ENCODE measurements at regions not wholly inside any gene's neighbourhood (a gene's known extent, or its start where the extent isn't known, plus 50 kb on each side); places are given as distances from the start of the nearest gene placed in this dataset.
A peak's percentile ranks its signal among the peaks of the same experiment; 100 is the strongest.
"Not testable (repeated sequence)": the region's sequence is repeated elsewhere in the genome, so short reads cannot be mapped to it uniquely, and the experiment has no call there.

GRCh38 chr3:5035113-5035512 lies 55.9 kb downstream of the BHLHE40 start:
- DNase-seq, result no peak

GRCh38 chr3:5035692-5036391 lies 56.6 kb downstream of the BHLHE40 start:
- DNase-seq, result no peak

GRCh38 chr3:5036392-5036766 lies 57.1 kb downstream of the BHLHE40 start:
- no peak for DNase-seq

- no peak for DNase-seq
Observed at GRCh38 chr3:5036858-5037257, 57.6 kb downstream of the BHLHE40 start.

- DNase-seq, result no peak
Observed at GRCh38 chr3:5039585-5039984, 60.3 kb downstream of the BHLHE40 start.

GRCh38 chr3:5041315-5041714 lies 62.1 kb downstream of the BHLHE40 start:
- DNase-seq, result no peak

GRCh38 chr3:5045961-5046360 lies 66.7 kb downstream of the BHLHE40 start:
- DNase-seq, result no peak

GRCh38 chr3:5047764-5048419 lies 68.7 kb downstream of the BHLHE40 start:
- DNase-seq, result no peak

- DNase-seq, result no peak
Observed at GRCh38 chr3:5051772-5052171, 70.3 kb upstream of the ARL8B start.

- DNase-seq, result no peak
Observed at GRCh38 chr3:5052247-5052646, 69.8 kb upstream of the ARL8B start.

GRCh38 chr3:5053021-5053831 lies 68.9 kb upstream of the ARL8B start:
- DNase-seq, result peak; percentile 26

- no peak for DNase-seq
Observed at GRCh38 chr3:5054098-5054497, 68.0 kb upstream of the ARL8B start.

- not testable (repeated sequence) for DNase-seq
Observed at GRCh38 chr3:5054579-5054978, 67.5 kb upstream of the ARL8B start.

GRCh38 chr3:5055357-5056110 lies 66.6 kb upstream of the ARL8B start:
- DNase-seq, result no peak

GRCh38 chr3:5056111-5056391 lies 66.0 kb upstream of the ARL8B start:
- DNase-seq, result no peak

- DNase-seq, result no peak
Observed at GRCh38 chr3:5057272-5057671, 64.8 kb upstream of the ARL8B start.

GRCh38 chr3:5057857-5058324 lies 64.2 kb upstream of the ARL8B start:
- DNase-seq, result peak; percentile 68

- peak; percentile 87 for DNase-seq
Observed at GRCh38 chr3:5058471-5058951, 63.6 kb upstream of the ARL8B start.

GRCh38 chr3:5059782-5060181 lies 62.3 kb upstream of the ARL8B start:
- DNase-seq, result no peak

- DNase-seq, result no peak
Observed at GRCh38 chr3:5061218-5061569, 60.9 kb upstream of the ARL8B start.

GRCh38 chr3:5063724-5064123 lies 58.4 kb upstream of the ARL8B start:
- DNase-seq, result no peak

- no peak for DNase-seq
Observed at GRCh38 chr3:5068531-5069050, 53.5 kb upstream of the ARL8B start.

- DNase-seq, result no peak
Observed at GRCh38 chr3:5069627-5070026, 52.5 kb upstream of the ARL8B start.

All from kidney glomerular epithelial cell (primary cell).